Heart left ventricle (tissue), 13 donors: ENCODE measurements at regions not wholly inside any gene's neighbourhood (a gene's known extent, or its start where the extent isn't known, plus 50 kb on each side); places are given as distances from the start of the nearest gene placed in this dataset.

Experiments
- POLR2A ChIP-seq, 2 donors: fragments of 450-650 bp; IDR thresholded peaks; one replicate each; pipeline ENCODE4 v1.6.1; 2017; ENCODE audit warnings: antibody characterized with exemption in 2 of 2, mild to moderate bottlenecking in 2 of 2, moderate library complexity in 2 of 2
- TF ChIP-seq, protein P1 (sequence below), 12 donors: fragments of 200-600 bp; sonication (generic) in 4 of 12; IDR thresholded peaks; one replicate each; pipeline versions ENCODE4 v1.5.0 to v1.8.0; 2018 to 2022; ENCODE audit warnings: antibody characterized with exemption in 12 of 12, mild to moderate bottlenecking in 5 of 12
- donor health status: ischemic (EF 13 %, LVEDD 7.1; RV severe dilation, severe dysfunction).
- donor health status: DM: no; HTN: yes; CAD: no.
- donor health status: DM: no; HTN: no; CAD: no.
- donor health status: ischemic (EF 25% LVEDD 6.9; RV normal size, moderate dysfunction).
- donor health status: ischemic (EF 25% LVEDD 5.7; RV mildly dilated, moderate dysfunction).
- donor health status: ischemic (EF 35%, LVEDD 5.7; RV mildly dilated, moderate dysfunction).
- donor health status: nonischemic (EF 11% LVEDD 7.7; RV severe dilation, severe dysfunction).
- donor health status: DM: yes; HTN: yes; CAD: no.
- donor health status: PGD.
- donor health status: ischemic (EF 29% LVEDD 5.4; RV normal size, mild dysfunction).
- donor health status: nonischemic (EF 23%, LVEDD 6.1; RV moderate dilation, normal function).

DNA sequence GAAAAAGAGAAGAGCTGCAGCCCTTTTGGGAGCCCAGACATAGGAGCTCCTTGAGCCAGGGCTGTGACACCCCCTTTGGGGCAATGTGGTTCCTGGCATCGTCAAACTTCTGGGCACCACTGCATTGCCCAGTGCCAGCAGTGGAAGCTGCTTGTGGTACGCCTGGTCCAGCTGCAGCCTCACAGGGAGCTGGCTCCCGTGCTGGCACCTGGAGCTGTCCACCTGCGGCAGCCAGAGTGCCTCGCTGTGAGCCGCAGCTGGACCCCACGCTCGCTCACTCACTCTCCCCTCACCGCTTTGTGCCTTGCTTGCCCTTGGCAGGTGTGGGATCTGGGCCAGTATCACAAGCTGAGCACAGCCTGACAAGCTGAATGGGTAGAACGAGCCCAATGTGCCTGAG lies 1150.8 kb upstream of the CDH6 start:
- TF ChIP-seq, protein P1, sequence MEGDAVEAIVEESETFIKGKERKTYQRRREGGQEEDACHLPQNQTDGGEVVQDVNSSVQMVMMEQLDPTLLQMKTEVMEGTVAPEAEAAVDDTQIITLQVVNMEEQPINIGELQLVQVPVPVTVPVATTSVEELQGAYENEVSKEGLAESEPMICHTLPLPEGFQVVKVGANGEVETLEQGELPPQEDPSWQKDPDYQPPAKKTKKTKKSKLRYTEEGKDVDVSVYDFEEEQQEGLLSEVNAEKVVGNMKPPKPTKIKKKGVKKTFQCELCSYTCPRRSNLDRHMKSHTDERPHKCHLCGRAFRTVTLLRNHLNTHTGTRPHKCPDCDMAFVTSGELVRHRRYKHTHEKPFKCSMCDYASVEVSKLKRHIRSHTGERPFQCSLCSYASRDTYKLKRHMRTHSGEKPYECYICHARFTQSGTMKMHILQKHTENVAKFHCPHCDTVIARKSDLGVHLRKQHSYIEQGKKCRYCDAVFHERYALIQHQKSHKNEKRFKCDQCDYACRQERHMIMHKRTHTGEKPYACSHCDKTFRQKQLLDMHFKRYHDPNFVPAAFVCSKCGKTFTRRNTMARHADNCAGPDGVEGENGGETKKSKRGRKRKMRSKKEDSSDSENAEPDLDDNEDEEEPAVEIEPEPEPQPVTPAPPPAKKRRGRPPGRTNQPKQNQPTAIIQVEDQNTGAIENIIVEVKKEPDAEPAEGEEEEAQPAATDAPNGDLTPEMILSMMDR (IDR thresholded peaks at IDR 0.05): no peak
- TF ChIP-seq POLR2A (IDR thresholded peaks at IDR 0.05): no peak
